Sigmoid colon (tissue), 4 donors: ENCODE measurements at regions not wholly inside any gene's neighbourhood (a gene's known extent, or its start where the extent isn't known, plus 50 kb on each side); places are given as distances from the start of the nearest gene placed in this dataset.

Experiments
- CTCF ChIP-seq, 4 experiments: fragments of 450-650 bp in 3 of 4; fragments of 200-600 bp in 1 of 4; IDR thresholded peaks; one replicate each; pipeline ENCODE4 v1.5.1; 2016 to 2019; ENCODE audit warnings: antibody characterized with exemption in 4 of 4, mild to moderate bottlenecking in 3 of 4, moderate library complexity in 2 of 4
- POLR2A ChIP-seq, 2 donors: fragments of 450-650 bp; IDR thresholded peaks; one replicate each; pipeline ENCODE4 v1.6.1; 2016; ENCODE audit warnings: antibody characterized with exemption in 2 of 2, mild to moderate bottlenecking in 2 of 2, moderate library complexity in 2 of 2
- POLR2AphosphoS5 ChIP-seq, 4 donors: sonication (generic); formaldehyde crosslinking; IDR thresholded peaks; one replicate each; pipeline ENCODE4 v1.6.1; 2017; ENCODE audit warnings: antibody characterized with exemption in 4 of 4

GRCh38 chr18:25594351-25594750, 242.4 kb upstream of the ZNF521 start:
- no peak for TF ChIP-seq CTCF (IDR thresholded peaks at IDR 0.05)
- no peak for TF ChIP-seq POLR2AphosphoS5 (IDR thresholded peaks at IDR 0.05)
- TF ChIP-seq POLR2A (IDR thresholded peaks at IDR 0.05), result no peak
